ENCODE measurements at regions not wholly inside any gene's neighbourhood (a gene's known extent, or its start where the extent isn't known, plus 50 kb on each side); places are given as distances from the start of the nearest gene placed in this dataset.
"Not testable (repeated sequence)": the region's sequence is repeated elsewhere in the genome, so short reads cannot be mapped to it uniquely, and the experiment has no call there.

GRCh38 chr7:68371985-68372384 lies 1226.3 kb upstream of the AUTS2 start:
- no peak for DNase-seq (ENCODE audit: low read depth in 2 of 2)

GRCh38 chr7:68376131-68376661 lies 1222.1 kb upstream of the AUTS2 start:
- DNase-seq (ENCODE audit: low read depth in 2 of 2) = no peak

- no peak for DNase-seq (ENCODE audit: low read depth in 2 of 2)
Measured at GRCh38 chr7:68381731-68382130, 1216.5 kb upstream of the AUTS2 start.

GRCh38 chr7:68384581-68384980 lies 1213.7 kb upstream of the AUTS2 start:
- no peak for DNase-seq (ENCODE audit: low read depth in 2 of 2)

GRCh38 chr7:68393051-68393450 lies 1205.2 kb upstream of the AUTS2 start:
- no peak for DNase-seq (ENCODE audit: low read depth in 2 of 2)

GRCh38 chr7:68394131-68394530 lies 1204.1 kb upstream of the AUTS2 start:
- no peak for DNase-seq (ENCODE audit: low read depth in 2 of 2)

GRCh38 chr7:68399991-68400590 lies 1198.2 kb upstream of the AUTS2 start:
- no peak for DNase-seq (ENCODE audit: low read depth in 2 of 2)

- no peak for DNase-seq (ENCODE audit: low read depth in 2 of 2)
Measured at GRCh38 chr7:68400783-68401182, 1197.5 kb upstream of the AUTS2 start.

GRCh38 chr7:68401313-68401712 lies 1197.0 kb upstream of the AUTS2 start:
- no peak for DNase-seq (ENCODE audit: low read depth in 2 of 2)

- DNase-seq (ENCODE audit: low read depth in 2 of 2) = no peak
Measured at GRCh38 chr7:68406480-68406879, 1191.8 kb upstream of the AUTS2 start.

GRCh38 chr7:68407460-68407859 lies 1190.8 kb upstream of the AUTS2 start:
- no peak for DNase-seq (ENCODE audit: low read depth in 2 of 2)

- DNase-seq (ENCODE audit: low read depth in 2 of 2) = no peak
Measured at GRCh38 chr7:68408873-68409272, 1189.4 kb upstream of the AUTS2 start.

- no peak for DNase-seq (ENCODE audit: low read depth in 2 of 2)
Measured at GRCh38 chr7:68409851-68410250, 1188.4 kb upstream of the AUTS2 start.

GRCh38 chr7:68410693-68411092 lies 1187.6 kb upstream of the AUTS2 start:
- not testable (repeated sequence) for DNase-seq (ENCODE audit: low read depth in 2 of 2)

- DNase-seq (ENCODE audit: low read depth in 2 of 2) = no peak
Measured at GRCh38 chr7:68411742-68412141, 1186.5 kb upstream of the AUTS2 start.

GRCh38 chr7:68414631-68415425 lies 1183.4 kb upstream of the AUTS2 start:
- no peak for DNase-seq (ENCODE audit: low read depth in 2 of 2)

- no peak for DNase-seq (ENCODE audit: low read depth in 2 of 2)
Measured at GRCh38 chr7:68417002-68417401, 1181.3 kb upstream of the AUTS2 start.

- no peak for DNase-seq (ENCODE audit: low read depth in 2 of 2)
Measured at GRCh38 chr7:68417659-68418058, 1180.6 kb upstream of the AUTS2 start.

- DNase-seq (ENCODE audit: low read depth in 2 of 2) = no peak
Measured at GRCh38 chr7:68420342-68421192, 1177.7 kb upstream of the AUTS2 start.

- DNase-seq (ENCODE audit: low read depth in 2 of 2) = no peak
Measured at GRCh38 chr7:68421712-68422111, 1176.6 kb upstream of the AUTS2 start.

- DNase-seq (ENCODE audit: low read depth in 2 of 2) = no peak
Measured at GRCh38 chr7:68422281-68422680, 1176.0 kb upstream of the AUTS2 start.

- no peak for DNase-seq (ENCODE audit: low read depth in 2 of 2)
Measured at GRCh38 chr7:68423356-68423755, 1174.9 kb upstream of the AUTS2 start.
